Endothelial cell of umbilical vein (primary cell): ENCODE measurements at regions not wholly inside any gene's neighbourhood (a gene's known extent, or its start where the extent isn't known, plus 50 kb on each side); places are given as distances from the start of the nearest gene placed in this dataset.

Experiments
- EZH2 ChIP-seq: IDR thresholded peaks from 2 replicates; pipeline ENCODE4 v1.6.1; 2012; ENCODE audit warnings: borderline replicate concordance, low read depth, mild to moderate bottlenecking, moderate library complexity, low read length, inconsistent platforms; ENCODE audit not compliant: severe bottlenecking
- POLR2A ChIP-seq: IDR thresholded peaks from 2 replicates; pipeline ENCODE4 v1.6.1; 2012; ENCODE audit warnings: low read depth, mild to moderate bottlenecking, control low read depth, low read length
- POLR2AphosphoS5 ChIP-seq: IDR thresholded peaks from 2 replicates; pipeline ENCODE4 v1.6.1; 2012; ENCODE audit warnings: low read depth, mild to moderate bottlenecking, control low read depth, low read length, moderate library complexity; ENCODE audit not compliant: insufficient read depth
- TF ChIP-seq, protein P1 (sequence below), 2 donors: IDR thresholded peaks; 1 replicate in 1 of 2; 2 replicates in 1 of 2; pipeline ENCODE4 v1.5.1; 2011; ENCODE audit warnings: low read length in 2 of 2, mild to moderate bottlenecking in 2 of 2, moderate library complexity in 2 of 2, control low read depth in 1 of 2, inconsistent platforms in 1 of 2, low read depth in 1 of 2; ENCODE audit not compliant: insufficient read depth in 1 of 2; ENCODE audit errors: extremely low read depth in 1 of 2
- TF ChIP-seq, protein P2 (sequence below): IDR thresholded peaks from 2 replicates; pipeline ENCODE4 v1.6.1; 2011; ENCODE audit not compliant: insufficient read depth, insufficient read length

DNA sequence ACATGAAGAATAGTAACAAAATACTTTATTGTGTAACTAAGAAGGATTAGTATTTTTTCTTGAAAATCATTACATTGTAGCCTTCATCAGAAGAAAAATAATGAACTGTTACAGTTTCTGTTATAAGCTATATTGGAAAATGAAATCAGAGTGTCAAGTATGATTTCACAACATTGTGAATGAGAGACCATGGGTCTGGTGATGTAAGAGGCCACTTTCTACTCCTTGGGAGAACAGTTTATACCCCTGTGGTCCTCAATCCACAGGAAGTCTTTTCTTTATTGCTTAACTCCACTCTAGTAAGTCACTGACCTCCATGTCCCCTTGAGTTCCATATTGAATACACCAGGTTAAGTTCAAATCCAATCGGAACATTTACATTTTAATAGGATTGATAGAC lies 218.7 kb upstream of the FERMT1 start:
- TF ChIP-seq, protein P1, sequence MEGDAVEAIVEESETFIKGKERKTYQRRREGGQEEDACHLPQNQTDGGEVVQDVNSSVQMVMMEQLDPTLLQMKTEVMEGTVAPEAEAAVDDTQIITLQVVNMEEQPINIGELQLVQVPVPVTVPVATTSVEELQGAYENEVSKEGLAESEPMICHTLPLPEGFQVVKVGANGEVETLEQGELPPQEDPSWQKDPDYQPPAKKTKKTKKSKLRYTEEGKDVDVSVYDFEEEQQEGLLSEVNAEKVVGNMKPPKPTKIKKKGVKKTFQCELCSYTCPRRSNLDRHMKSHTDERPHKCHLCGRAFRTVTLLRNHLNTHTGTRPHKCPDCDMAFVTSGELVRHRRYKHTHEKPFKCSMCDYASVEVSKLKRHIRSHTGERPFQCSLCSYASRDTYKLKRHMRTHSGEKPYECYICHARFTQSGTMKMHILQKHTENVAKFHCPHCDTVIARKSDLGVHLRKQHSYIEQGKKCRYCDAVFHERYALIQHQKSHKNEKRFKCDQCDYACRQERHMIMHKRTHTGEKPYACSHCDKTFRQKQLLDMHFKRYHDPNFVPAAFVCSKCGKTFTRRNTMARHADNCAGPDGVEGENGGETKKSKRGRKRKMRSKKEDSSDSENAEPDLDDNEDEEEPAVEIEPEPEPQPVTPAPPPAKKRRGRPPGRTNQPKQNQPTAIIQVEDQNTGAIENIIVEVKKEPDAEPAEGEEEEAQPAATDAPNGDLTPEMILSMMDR (IDR thresholded peaks at IDR 0.05; ENCODE audit: extremely low read depth in 1 of 2, insufficient read depth in 1 of 2, low read depth in 1 of 2, low read length in 2 of 2) = no peak
- TF ChIP-seq, protein P2, sequence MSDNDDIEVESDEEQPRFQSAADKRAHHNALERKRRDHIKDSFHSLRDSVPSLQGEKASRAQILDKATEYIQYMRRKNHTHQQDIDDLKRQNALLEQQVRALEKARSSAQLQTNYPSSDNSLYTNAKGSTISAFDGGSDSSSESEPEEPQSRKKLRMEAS = no peak
- no peak for TF ChIP-seq EZH2
- no peak for TF ChIP-seq POLR2AphosphoS5
- no peak for TF ChIP-seq POLR2A
